ENCODE measurements at regions not wholly inside any gene's neighbourhood (a gene's known extent, or its start where the extent isn't known, plus 50 kb on each side); places are given as distances from the start of the nearest gene placed in this dataset.

- no peak for TF ChIP-seq ZFX (IDR thresholded peaks at IDR 0.05)
- TF ChIP-seq, protein P1, sequence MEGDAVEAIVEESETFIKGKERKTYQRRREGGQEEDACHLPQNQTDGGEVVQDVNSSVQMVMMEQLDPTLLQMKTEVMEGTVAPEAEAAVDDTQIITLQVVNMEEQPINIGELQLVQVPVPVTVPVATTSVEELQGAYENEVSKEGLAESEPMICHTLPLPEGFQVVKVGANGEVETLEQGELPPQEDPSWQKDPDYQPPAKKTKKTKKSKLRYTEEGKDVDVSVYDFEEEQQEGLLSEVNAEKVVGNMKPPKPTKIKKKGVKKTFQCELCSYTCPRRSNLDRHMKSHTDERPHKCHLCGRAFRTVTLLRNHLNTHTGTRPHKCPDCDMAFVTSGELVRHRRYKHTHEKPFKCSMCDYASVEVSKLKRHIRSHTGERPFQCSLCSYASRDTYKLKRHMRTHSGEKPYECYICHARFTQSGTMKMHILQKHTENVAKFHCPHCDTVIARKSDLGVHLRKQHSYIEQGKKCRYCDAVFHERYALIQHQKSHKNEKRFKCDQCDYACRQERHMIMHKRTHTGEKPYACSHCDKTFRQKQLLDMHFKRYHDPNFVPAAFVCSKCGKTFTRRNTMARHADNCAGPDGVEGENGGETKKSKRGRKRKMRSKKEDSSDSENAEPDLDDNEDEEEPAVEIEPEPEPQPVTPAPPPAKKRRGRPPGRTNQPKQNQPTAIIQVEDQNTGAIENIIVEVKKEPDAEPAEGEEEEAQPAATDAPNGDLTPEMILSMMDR (conservative IDR thresholded peaks at IDR 0.05): no peak
- H3K27ac ChIP-seq: no peak overlapping the region
Observed at GRCh38 chr13:99698010-99698815, 196.9 kb downstream of the TM9SF2 start.

GRCh38 chr13:99695857-99696256, 194.6 kb downstream of the TM9SF2 start:
- no peak overlapping the region for H3K27ac ChIP-seq
- TF ChIP-seq ZFX (IDR thresholded peaks at IDR 0.05): no peak
- TF ChIP-seq, protein P1 (conservative IDR thresholded peaks at IDR 0.05): no peak

DNA sequence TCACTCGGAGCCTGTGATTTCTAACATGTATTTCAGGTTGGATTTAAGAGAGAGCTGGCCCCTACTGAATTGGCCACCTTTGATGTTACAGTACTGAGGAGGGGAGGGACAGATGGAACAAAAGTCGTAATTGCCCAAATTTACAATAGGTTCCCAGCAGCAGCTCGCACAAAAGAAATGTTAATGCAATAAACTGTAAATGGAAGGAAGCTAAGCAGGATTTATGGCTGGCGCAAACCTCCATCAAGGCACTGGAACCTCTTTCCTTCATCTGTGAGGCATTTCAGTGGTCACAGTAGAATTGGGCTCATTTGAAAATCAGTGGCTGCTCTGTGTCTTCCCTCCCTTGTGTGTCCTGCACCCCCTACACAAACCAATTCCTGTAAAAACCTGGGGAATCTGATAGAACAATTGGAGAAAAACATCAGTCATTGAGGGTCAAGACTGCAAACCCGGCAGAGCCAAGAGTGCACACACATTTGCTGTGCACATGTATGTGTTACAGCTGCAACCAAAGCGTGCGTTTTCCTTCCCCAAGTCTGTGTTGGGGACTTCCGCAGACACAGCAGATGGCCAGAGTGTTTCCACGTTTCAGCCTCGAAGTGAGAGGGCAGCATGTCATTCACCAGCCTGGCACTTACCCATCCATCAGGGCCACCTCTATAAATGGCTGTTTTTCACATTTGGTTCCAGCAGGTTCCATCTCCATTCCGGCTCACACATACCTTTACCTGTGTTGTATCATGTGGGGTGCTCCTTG, 192.8 kb downstream of the TM9SF2 start:
- H3K27ac ChIP-seq: no peak overlapping the region
- no peak for TF ChIP-seq ZFX (IDR thresholded peaks at IDR 0.05)
- TF ChIP-seq, protein P1 (conservative IDR thresholded peaks at IDR 0.05): no peak

DNA sequence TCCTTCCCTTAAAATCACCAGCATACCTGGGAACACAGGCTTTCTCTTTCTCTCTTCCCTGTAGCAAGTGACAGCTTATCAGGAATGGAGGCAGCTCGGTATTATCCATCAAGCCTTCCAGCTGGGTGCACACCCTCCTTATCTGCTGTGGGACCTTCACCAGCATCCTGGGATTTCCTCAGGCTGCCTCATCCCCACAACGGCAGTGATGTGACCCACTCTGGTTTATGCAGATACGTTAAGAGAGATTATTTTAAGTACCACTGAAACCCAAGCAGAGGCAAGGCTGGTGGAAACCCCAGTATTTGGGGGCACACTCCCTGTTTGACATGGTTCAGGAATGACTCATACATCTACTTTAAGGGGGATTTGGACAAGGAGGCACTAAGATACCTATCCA, 192.1 kb downstream of the TM9SF2 start:
- TF ChIP-seq, protein P1 (conservative IDR thresholded peaks at IDR 0.05): no peak
- TF ChIP-seq ZFX (IDR thresholded peaks at IDR 0.05): no peak
- no peak overlapping the region for H3K27ac ChIP-seq

DNA sequence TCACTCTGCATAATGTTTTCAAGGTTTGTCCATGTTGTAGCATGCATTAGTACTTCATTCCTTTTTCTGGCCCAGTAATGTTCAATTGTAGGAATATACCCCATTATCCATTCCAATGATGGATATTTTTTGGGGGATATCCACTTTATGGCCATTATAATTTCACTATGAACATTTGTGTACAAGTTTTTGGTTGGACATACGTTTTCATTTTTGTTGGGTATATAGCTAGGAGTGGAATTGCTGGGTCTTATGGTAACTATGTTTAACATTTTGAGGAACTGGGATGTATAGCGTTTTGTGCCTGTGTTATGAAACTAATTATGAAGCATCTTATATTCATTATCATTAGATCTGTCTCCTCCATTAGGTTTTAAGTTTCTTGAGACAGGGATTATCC, 191.6 kb downstream of the TM9SF2 start:
- no peak for TF ChIP-seq ZFX (IDR thresholded peaks at IDR 0.05)
- TF ChIP-seq, protein P1 (conservative IDR thresholded peaks at IDR 0.05): no peak
- H3K27ac ChIP-seq: no peak overlapping the region

DNA sequence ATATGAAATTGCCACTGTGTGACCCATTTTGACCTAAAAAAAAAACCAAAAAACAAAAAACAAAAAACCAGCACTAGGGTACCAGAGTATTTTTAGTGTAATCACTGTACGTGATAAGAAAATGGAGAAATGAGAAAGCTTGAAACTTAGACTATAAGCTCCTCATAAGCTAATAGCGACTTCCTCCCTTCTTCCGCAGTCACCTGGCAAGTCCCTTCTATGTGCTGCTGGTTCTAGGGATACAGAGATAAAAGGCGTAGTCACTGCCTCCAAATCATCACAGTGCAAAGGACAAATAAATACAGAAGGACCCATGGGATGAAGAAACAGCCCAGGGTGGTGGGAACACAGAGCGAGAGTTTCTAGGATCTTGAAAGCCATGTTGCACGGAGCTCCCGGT, 190.3 kb downstream of the TM9SF2 start:
- no peak for TF ChIP-seq ZFX (IDR thresholded peaks at IDR 0.05)
- TF ChIP-seq, protein P1 (conservative IDR thresholded peaks at IDR 0.05): no peak
- H3K27ac ChIP-seq: no peak overlapping the region

Measured in C4-2B (cell line).